GM10266 (cell line): ENCODE measurements at regions not wholly inside any gene's neighbourhood (a gene's known extent, or its start where the extent isn't known, plus 50 kb on each side); places are given as distances from the start of the nearest gene placed in this dataset.

Source experiments
- DNase-seq: peaks from one replicate; pipeline ENCODE4 v3.0.0; 2012; ENCODE audit errors: extremely low spot score
- TF ChIP-seq, protein P1 (sequence below): IDR thresholded peaks from 2 replicates; pipeline ENCODE4 v1.5.1; 2012; ENCODE audit warnings: mild to moderate bottlenecking, low read depth; ENCODE audit not compliant: control insufficient read depth, insufficient read depth; ENCODE audit errors: missing control alignments

- no peak for DNase-seq
- TF ChIP-seq, protein P1, sequence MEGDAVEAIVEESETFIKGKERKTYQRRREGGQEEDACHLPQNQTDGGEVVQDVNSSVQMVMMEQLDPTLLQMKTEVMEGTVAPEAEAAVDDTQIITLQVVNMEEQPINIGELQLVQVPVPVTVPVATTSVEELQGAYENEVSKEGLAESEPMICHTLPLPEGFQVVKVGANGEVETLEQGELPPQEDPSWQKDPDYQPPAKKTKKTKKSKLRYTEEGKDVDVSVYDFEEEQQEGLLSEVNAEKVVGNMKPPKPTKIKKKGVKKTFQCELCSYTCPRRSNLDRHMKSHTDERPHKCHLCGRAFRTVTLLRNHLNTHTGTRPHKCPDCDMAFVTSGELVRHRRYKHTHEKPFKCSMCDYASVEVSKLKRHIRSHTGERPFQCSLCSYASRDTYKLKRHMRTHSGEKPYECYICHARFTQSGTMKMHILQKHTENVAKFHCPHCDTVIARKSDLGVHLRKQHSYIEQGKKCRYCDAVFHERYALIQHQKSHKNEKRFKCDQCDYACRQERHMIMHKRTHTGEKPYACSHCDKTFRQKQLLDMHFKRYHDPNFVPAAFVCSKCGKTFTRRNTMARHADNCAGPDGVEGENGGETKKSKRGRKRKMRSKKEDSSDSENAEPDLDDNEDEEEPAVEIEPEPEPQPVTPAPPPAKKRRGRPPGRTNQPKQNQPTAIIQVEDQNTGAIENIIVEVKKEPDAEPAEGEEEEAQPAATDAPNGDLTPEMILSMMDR: no peak
These were observed 316.5 kb downstream of the IRS1 start for GRCh38 chr2:226483143-226483542.

GRCh38 chr2:226478109-226478809 is 321.4 kb downstream of the IRS1 start:
- no peak for DNase-seq
- TF ChIP-seq, protein P1: no peak

DNA sequence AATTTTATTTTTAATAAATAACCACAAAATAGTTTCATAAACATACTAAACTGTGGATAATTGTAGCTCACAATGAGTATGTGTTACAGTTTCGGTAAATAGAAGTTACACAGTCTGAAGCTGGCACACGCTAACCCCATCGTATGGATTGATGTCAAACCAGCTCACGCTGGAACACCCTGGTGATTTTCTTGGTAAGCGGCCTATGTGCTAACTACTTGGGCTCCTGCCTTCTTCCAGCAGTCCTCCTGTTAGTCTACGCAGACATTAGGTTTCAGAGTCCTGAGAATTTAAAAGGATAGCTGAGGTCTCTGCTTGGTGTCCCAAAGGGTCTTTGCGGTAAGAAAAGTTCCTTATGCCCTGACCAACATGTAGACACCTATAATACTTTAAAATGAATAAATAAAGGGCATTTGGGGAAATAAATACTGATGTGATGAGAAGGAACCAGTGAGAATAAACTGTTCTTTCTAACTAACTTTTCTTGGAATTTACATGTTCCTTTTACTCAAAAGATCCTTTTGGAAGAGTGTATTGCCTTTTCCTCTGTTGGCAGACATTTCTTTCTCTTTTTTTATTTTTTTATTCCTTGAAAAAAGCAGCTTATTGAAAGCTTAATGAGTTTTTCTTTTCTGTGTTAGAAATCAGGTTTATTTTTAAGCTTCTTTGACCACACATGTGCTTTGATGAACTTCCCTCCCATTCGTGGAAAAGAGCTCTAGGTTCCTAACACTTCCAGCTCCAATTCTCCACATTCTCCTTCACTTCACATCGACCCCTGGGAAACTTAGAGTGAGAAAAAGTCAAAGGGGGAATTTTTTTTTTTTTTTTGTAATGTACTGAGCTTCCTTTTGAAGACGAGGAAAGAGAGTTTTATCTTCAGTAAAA is 322.2 kb downstream of the IRS1 start:
- DNase-seq: no peak
- TF ChIP-seq, protein P1: no peak

DNA sequence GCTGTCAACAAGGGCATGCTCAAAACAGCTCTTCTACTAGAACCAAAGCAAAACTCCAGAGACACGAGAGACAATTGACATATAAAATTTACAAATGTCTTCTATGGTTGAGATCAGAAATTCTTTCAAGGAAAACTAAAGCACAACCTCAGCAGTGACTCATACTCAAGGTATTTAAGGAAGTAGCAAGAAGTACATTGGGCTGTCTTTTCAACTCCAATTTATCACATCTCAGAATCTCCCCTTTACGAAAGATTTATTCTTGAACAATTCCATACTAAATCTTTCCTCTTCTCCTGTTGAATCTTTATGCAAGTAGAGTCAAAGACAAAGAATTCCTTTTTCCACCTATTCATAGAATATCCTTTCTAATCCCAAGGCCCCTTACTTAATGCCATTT is 324.0 kb downstream of the IRS1 start:
- DNase-seq: no peak
- TF ChIP-seq, protein P1: no peak

- TF ChIP-seq, protein P1: no peak
- DNase-seq: no peak
These were observed 325.5 kb downstream of the IRS1 start for GRCh38 chr2:226474131-226474530.

GRCh38 chr2:226471987-226472470 is 327.6 kb downstream of the IRS1 start:
- TF ChIP-seq, protein P1: no peak

More at GRCh38 chr2:226471987-226472470, 327.6 kb downstream of the IRS1 start:
- no peak for DNase-seq
